CD4-positive, CD25-positive, alpha-beta regulatory T cell (primary cell): ENCODE measurements at regions not wholly inside any gene's neighbourhood (a gene's known extent, or its start where the extent isn't known, plus 50 kb on each side); places are given as distances from the start of the nearest gene placed in this dataset.

Source experiments
- ATAC-seq, 2 donors: fragments of 150-1000 bp; cut with Tn5 transposase; one replicate each; pipeline ENCODE4 v1.10.0; 2021; ENCODE audit warnings: low read depth in 2 of 2, moderate number of reproducible peaks in 2 of 2, moderate library complexity in 1 of 2
- DNase-seq, 3 donors: peaks; one replicate each; pipeline versions ENCODE4 v3.0.0 to v3.0.0-alpha.2; 2012 to 2022; ENCODE audit warnings: mixed read lengths in 1 of 3
- H3K27ac ChIP-seq: one replicate; pipeline ENCODE4 v1.7.0; 2013; ENCODE audit warnings: mild to moderate bottlenecking, low read length; ENCODE audit not compliant: insufficient read depth, poor library complexity, severe bottlenecking
- H3K27me3 ChIP-seq: one replicate; pipeline ENCODE4 v1.7.0; 2013; ENCODE audit warnings: low read length; ENCODE audit not compliant: control insufficient read depth, insufficient read depth
- H3K36me3 ChIP-seq: one replicate; pipeline ENCODE4 v1.7.0; 2013; ENCODE audit warnings: mild to moderate bottlenecking, low read length, moderate library complexity; ENCODE audit not compliant: control insufficient read depth, insufficient read depth
- H3K4me1 ChIP-seq: 2 replicates; pipeline ENCODE4 v1.7.0; 2013; ENCODE audit warnings: mild to moderate bottlenecking, low read length; ENCODE audit not compliant: insufficient read depth, control insufficient read depth, poor library complexity, severe bottlenecking
- H3K4me3 ChIP-seq: one replicate; pipeline ENCODE4 v1.7.0; 2013; ENCODE audit warnings: low read depth, mild to moderate bottlenecking, low read length, moderate library complexity
- H3K9me3 ChIP-seq, 2 experiments: 1 replicate in 1 of 2; 2 replicates in 1 of 2; pipeline ENCODE4 v1.7.0; 2013; ENCODE audit warnings: low read length in 2 of 2, mild to moderate bottlenecking in 1 of 2, moderate library complexity in 1 of 2; ENCODE audit not compliant: control insufficient read depth in 2 of 2
- H3K27ac Mint-ChIP-seq, 3 donors: one replicate each; pipeline ENCODE4 v1.8.0; 2020 to 2022; ENCODE audit warnings: mild to moderate bottlenecking in 3 of 3, mixed read lengths in 3 of 3, moderate library complexity in 2 of 3
- H3K27me3 Mint-ChIP-seq: one replicate; pipeline ENCODE4 v1.8.0; 2022; ENCODE audit warnings: mild to moderate bottlenecking, mixed read lengths
- H3K36me3 Mint-ChIP-seq: one replicate; pipeline ENCODE4 v1.8.0; 2020; ENCODE audit warnings: mixed read lengths
- H3K4me1 Mint-ChIP-seq, 4 donors: one replicate each; pipeline ENCODE4 v1.8.0; 2020 to 2022; ENCODE audit warnings: mixed read lengths in 4 of 4, mild to moderate bottlenecking in 1 of 4
- H3K4me3 Mint-ChIP-seq, 4 donors: one replicate each; pipeline ENCODE4 v1.8.0; 2020 to 2022; ENCODE audit warnings: mild to moderate bottlenecking in 4 of 4, mixed read lengths in 4 of 4, moderate library complexity in 3 of 4
- H3K9me3 Mint-ChIP-seq, 7 donors: one replicate each; pipeline ENCODE4 v1.8.0; 2020 to 2022; ENCODE audit warnings: mixed read lengths in 7 of 7, mild to moderate bottlenecking in 3 of 7, moderate library complexity in 2 of 7

DNA sequence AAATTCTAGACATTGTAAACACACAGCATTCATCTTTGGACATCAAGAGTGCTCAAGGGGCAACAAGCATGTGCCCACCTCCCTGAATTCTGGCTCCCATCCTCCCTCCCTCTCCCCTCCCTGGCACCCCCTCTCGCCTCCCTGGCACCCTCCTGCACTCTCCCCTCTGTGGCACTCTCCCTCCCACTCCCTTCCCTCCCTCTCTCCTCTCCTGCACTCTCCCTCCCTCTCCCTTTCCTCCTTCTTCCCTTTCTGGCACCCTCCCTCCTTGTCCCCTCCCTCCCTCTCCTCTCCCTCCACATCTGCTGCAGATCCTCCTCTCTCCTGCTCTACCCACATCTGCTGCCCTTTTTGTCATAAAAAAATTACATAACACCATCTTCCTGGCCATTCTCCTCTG is 113.0 kb upstream of the SLC22A23 start:
- H3K4me3 ChIP-seq: no peak overlapping the region
- H3K27me3 ChIP-seq: no peaks in the 10 kb centered on the region
- H3K27me3 Mint-ChIP-seq: no peaks in the 10 kb centered on the region
- no peaks in the 10 kb centered on the region for H3K4me1 Mint-ChIP-seq
- DNase-seq (no peak), ATAC-seq (no peak)
- H3K36me3 Mint-ChIP-seq: no peaks in the 10 kb centered on the region
- no peaks in the 10 kb centered on the region for H3K9me3 ChIP-seq
- no peak overlapping the region for H3K27ac Mint-ChIP-seq
- no peaks in the 10 kb centered on the region for H3K4me1 ChIP-seq
- H3K36me3 ChIP-seq: no peaks in the 10 kb centered on the region
- H3K27ac ChIP-seq: no peak overlapping the region
- peaks cover 0 to 1% (median 0%) of the 10 kb centered on the region in 7 donors for H3K9me3 Mint-ChIP-seq
- no peak overlapping the region for H3K4me3 Mint-ChIP-seq

DNA sequence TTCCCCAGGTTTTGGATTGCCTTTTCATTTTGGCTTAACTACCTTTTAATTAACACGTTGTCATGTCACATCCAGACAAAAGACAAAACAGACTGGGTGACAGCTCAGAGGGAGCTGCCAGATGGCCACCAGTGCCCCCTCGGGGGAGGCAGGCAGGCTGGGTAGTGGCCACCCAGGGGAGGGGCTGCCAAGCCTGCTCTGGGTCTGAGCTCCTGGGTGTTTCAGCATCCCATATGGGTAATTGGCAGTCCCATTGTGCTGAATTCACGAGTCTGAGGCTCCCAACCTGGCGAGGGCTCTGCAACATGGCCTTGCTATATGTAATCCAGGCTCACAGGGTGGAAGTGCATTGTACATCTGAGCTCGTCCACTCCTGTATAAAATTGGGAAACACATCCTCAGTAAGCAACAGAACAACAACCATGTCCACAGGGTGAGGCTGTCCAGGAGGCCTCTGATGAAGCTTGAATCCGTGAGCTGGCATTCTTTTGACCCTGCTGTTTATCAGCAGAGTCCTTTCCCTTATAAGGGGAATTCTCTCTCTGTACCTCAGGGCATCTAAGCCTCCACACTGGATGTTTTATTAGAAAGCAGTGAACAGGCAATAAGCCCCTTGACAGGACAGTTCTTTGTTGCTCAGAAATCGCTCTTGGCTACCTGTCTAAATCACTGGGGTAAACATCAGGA is 111.7 kb upstream of the SLC22A23 start:
- no peaks in the 10 kb centered on the region for H3K36me3 Mint-ChIP-seq
- H3K27ac ChIP-seq: no peak overlapping the region
- H3K4me1 Mint-ChIP-seq: no peaks in the 10 kb centered on the region
- no peaks in the 10 kb centered on the region for H3K9me3 ChIP-seq
- no peak overlapping the region for H3K4me3 Mint-ChIP-seq
- no peak overlapping the region for H3K4me3 ChIP-seq
- no peaks in the 10 kb centered on the region for H3K4me1 ChIP-seq
- ATAC-seq (no peak), DNase-seq (no peak)
- H3K27me3 ChIP-seq: no peaks in the 10 kb centered on the region
- peaks cover 0 to 1% (median 0%) of the 10 kb centered on the region in 7 donors for H3K9me3 Mint-ChIP-seq
- H3K27me3 Mint-ChIP-seq: no peaks in the 10 kb centered on the region
- no peaks in the 10 kb centered on the region for H3K36me3 ChIP-seq
- H3K27ac Mint-ChIP-seq: no peak overlapping the region

- H3K4me1 Mint-ChIP-seq: no peaks in the 10 kb centered on the region
- no peaks in the 10 kb centered on the region for H3K9me3 ChIP-seq
- H3K27me3 Mint-ChIP-seq: peaks cover under 1% of the 10 kb centered on the region
- no peaks in the 10 kb centered on the region for H3K36me3 ChIP-seq
- H3K27ac Mint-ChIP-seq: no peak overlapping the region
- H3K27ac ChIP-seq: no peak overlapping the region
- H3K4me3 Mint-ChIP-seq: no peak overlapping the region
- H3K9me3 Mint-ChIP-seq: peaks cover 0 to 3% (median 0%) of the 10 kb centered on the region in 7 donors
- no peak overlapping the region for H3K4me3 ChIP-seq
- no peaks in the 10 kb centered on the region for H3K4me1 ChIP-seq
- no peaks in the 10 kb centered on the region for H3K27me3 ChIP-seq
- no peaks in the 10 kb centered on the region for H3K36me3 Mint-ChIP-seq
- DNase-seq (no peak), ATAC-seq (no peak)
These were observed 110.0 kb upstream of the SLC22A23 start for GRCh38 chr6:3566812-3567211.

- no peaks in the 10 kb centered on the region for H3K36me3 Mint-ChIP-seq
- no peaks in the 10 kb centered on the region for H3K9me3 ChIP-seq
- H3K27me3 Mint-ChIP-seq: peaks cover 6% of the 10 kb centered on the region
- no peaks in the 10 kb centered on the region for H3K4me1 ChIP-seq
- H3K4me3 ChIP-seq: no peak overlapping the region
- no peak overlapping the region for H3K4me3 Mint-ChIP-seq
- H3K9me3 Mint-ChIP-seq: peaks cover 0 to 1% (median 0%) of the 10 kb centered on the region in 7 donors
- H3K36me3 ChIP-seq: no peaks in the 10 kb centered on the region
- no peaks in the 10 kb centered on the region for H3K4me1 Mint-ChIP-seq
- no peak for DNase-seq
- H3K27ac Mint-ChIP-seq: no peak overlapping the region
- ATAC-seq: no peak
- no peaks in the 10 kb centered on the region for H3K27me3 ChIP-seq
- H3K27ac ChIP-seq: no peak overlapping the region
These were observed 108.4 kb upstream of the SLC22A23 start for GRCh38 chr6:3565291-3565690.

- H3K9me3 ChIP-seq: no peaks in the 10 kb centered on the region
- Mint-ChIP-seq H3K27ac (no peak overlapping the region), H3K4me3 (no peak overlapping the region), H3K9me3 (peaks cover 0 to 4% (median 0%) of the 10 kb centered on the region in 7 donors), H3K27me3 (peaks cover 23% of the 10 kb centered on the region), H3K36me3 (no peaks in the 10 kb centered on the region), H3K4me1 (no peaks in the 10 kb centered on the region)
- H3K36me3 ChIP-seq: no peaks in the 10 kb centered on the region
- no peak overlapping the region for H3K4me3 ChIP-seq
- ATAC-seq (no peak), DNase-seq (no peak)
- H3K27ac ChIP-seq: no peak overlapping the region
- no peaks in the 10 kb centered on the region for H3K4me1 ChIP-seq
- H3K27me3 ChIP-seq: peaks cover 2% of the 10 kb centered on the region
These were observed 104.9 kb upstream of the SLC22A23 start for GRCh38 chr6:3561725-3562124.

- Histone ChIP-seq H3K27ac (no peak overlapping the region), H3K4me3 (no peak overlapping the region), H3K4me1 (no peaks in the 10 kb centered on the region), H3K36me3 (no peaks in the 10 kb centered on the region), H3K9me3 (no peaks in the 10 kb centered on the region), H3K27me3 (peaks cover 2% of the 10 kb centered on the region)
- DNase-seq (no peak), ATAC-seq (no peak)
- no peak overlapping the region for H3K27ac Mint-ChIP-seq
- no peaks in the 10 kb centered on the region for H3K4me1 Mint-ChIP-seq
- peaks cover 23% of the 10 kb centered on the region for H3K27me3 Mint-ChIP-seq
- H3K36me3 Mint-ChIP-seq: no peaks in the 10 kb centered on the region
- no peak overlapping the region for H3K4me3 Mint-ChIP-seq
- H3K9me3 Mint-ChIP-seq: peaks cover 0 to 4% (median 0%) of the 10 kb centered on the region in 7 donors
These were observed 103.4 kb upstream of the SLC22A23 start for GRCh38 chr6:3560211-3560610.

GRCh38 chr6:3559561-3559960 is 102.7 kb upstream of the SLC22A23 start:
- Histone ChIP-seq H3K9me3 (no peaks in the 10 kb centered on the region), H3K36me3 (no peaks in the 10 kb centered on the region), H3K27ac (no peak overlapping the region), H3K4me1 (no peaks in the 10 kb centered on the region), H3K27me3 (peaks cover 2% of the 10 kb centered on the region), H3K4me3 (no peak overlapping the region)
- Mint-ChIP-seq H3K27me3 (peaks cover 23% of the 10 kb centered on the region), H3K4me3 (no peak overlapping the region), H3K9me3 (peaks cover 0 to 4% (median 0%) of the 10 kb centered on the region in 7 donors), H3K27ac (no peak overlapping the region), H3K36me3 (no peaks in the 10 kb centered on the region), H3K4me1 (no peaks in the 10 kb centered on the region)
- DNase-seq (no peak), ATAC-seq (no peak)

- Mint-ChIP-seq H3K27me3 (peaks cover 30% of the 10 kb centered on the region), H3K27ac (no peak overlapping the region), H3K36me3 (no peaks in the 10 kb centered on the region), H3K4me1 (no peaks in the 10 kb centered on the region), H3K4me3 (no peak overlapping the region), H3K9me3 (peaks cover 0 to 4% (median 0%) of the 10 kb centered on the region in 7 donors)
- Histone ChIP-seq H3K36me3 (no peaks in the 10 kb centered on the region), H3K4me3 (no peak overlapping the region), H3K27ac (no peak overlapping the region), H3K4me1 (no peaks in the 10 kb centered on the region), H3K9me3 (no peaks in the 10 kb centered on the region), H3K27me3 (peaks cover 2% of the 10 kb centered on the region)
- no peak for ATAC-seq
- DNase-seq: no peak
These were observed 100.5 kb upstream of the SLC22A23 start for GRCh38 chr6:3557336-3557735.
